ENCODE measurements at regions not wholly inside any gene's neighbourhood (a gene's known extent, or its start where the extent isn't known, plus 50 kb on each side); places are given as distances from the start of the nearest gene placed in this dataset.
"Not testable (repeated sequence)": the region's sequence is repeated elsewhere in the genome, so short reads cannot be mapped to it uniquely, and the experiment has no call there.

DNA sequence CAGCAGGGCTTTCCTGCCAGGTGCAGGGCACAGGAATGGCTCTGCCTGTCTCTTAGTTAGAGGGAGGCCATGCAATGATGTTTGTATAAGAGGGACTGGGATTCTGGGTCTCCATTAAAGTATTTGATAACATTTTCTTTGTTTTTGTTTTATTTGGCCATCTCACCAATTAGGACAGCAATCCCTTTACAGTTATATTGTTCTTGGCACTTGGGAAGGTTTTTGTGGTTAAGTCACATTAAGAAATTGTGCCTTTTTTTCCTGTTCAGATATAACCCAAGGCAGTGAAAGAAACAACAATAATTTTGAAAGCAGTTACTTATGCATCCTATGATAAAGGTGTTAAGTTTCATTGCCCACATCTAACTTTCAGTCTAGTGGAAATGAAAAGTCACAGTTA lies 237.4 kb upstream of the PRSS58 start:
- not testable (repeated sequence) for DNase-seq

DNA sequence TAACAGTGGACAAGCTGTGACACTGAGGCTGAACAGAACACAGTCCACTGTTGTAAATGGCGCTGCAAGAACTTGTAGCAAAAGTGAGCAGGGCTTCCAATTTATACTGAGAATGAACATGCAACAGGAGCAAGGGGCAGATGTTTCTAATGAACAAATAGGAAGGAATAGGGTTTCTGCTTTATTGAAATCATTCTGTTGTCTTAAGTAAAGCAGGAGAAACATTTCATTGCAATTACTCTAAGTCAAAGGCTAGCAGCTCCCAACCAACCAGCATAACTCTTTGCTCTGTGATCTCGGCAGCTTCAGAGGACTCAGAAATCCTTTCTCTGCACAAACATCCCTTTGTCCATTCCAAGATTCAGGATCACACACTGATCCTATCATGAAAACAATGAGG lies 236.2 kb upstream of the PRSS58 start:
- DNase-seq: no peak

DNA sequence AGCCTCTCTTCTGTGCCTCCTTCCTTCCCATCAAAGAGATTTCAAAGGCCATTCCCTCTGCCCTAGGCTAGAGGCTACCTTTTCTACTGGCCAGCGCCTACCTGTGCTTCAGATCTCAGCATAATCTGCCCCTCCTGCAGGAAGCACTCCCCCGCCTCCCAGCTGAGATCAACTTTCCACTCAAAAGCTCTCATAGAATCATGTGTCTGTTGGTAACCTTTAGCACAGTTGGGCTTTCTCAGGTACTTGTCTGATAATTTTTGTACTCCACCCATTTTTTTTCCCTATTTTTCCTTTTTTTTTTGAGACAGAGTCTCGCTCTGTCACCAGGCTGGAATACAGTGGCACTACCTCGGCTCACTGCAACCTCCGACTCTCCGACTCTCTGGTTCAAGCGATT lies 231.0 kb upstream of the PRSS58 start:
- DNase-seq: no peak

DNA sequence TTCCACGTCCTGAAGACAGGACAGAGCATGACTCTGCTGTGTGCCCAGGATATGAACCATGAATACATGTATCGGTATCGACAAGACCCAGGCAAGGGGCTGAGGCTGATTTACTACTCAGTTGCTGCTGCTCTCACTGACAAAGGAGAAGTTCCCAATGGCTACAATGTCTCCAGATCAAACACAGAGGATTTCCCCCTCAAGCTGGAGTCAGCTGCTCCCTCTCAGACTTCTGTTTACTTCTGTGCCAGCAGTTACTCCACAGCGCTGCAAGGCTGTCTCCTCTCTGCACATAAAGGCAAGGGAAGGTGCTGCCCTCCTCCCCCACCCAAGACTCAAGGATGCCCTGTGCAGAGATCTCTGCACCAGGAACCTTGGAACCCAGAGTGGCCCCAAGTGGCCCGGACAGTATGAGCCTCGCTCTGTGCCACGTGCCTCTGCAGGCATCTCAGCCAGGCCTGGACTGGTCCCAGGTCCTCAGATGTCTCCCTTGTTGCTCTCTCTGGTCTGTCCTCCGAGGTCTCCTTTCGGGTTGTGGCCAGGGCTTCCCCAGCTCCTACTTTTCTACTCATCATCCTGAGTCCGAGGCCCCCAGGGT lies 230.3 kb upstream of the PRSS58 start:
- no peak for DNase-seq

DNA sequence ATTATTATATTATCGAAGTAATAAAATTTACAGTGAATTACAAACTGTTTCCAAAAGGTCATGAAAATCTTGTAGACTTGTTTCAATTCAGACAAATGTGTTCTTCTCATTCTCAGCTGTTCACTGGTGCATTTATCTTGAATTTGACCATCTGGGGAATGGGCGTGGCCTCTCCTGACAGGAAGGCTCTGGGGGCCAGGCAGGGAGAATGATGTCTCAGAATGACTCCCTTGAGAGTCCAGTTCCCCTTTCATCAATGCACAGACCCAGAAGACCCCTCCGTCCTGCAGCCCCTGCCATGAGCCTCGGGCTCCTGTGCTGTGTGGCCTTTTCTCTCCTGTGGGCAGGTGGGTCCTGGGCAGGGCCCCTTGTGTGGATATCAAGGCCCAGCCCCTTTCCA lies 229.7 kb upstream of the PRSS58 start:
- not testable (repeated sequence) for DNase-seq

DNA sequence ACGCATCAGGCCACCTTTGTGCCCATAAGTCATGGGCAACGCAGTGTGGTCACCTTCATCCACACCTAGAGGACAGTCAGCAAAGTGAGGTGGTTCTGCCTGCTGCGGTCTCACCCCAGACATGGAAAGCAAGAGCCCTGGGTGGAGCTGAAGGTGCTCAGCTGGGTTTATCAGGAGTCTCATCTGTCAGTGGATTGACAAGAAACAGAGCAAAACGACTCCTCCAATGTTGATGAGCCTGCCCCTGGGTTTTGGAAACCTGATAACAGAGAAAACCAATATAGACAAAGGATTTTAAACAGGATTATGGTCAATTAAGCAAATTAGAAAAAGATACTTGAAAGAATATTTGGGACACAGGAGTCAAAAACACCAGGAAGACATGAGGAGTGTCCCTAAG lies 229.3 kb upstream of the PRSS58 start:
- no peak for DNase-seq

DNA sequence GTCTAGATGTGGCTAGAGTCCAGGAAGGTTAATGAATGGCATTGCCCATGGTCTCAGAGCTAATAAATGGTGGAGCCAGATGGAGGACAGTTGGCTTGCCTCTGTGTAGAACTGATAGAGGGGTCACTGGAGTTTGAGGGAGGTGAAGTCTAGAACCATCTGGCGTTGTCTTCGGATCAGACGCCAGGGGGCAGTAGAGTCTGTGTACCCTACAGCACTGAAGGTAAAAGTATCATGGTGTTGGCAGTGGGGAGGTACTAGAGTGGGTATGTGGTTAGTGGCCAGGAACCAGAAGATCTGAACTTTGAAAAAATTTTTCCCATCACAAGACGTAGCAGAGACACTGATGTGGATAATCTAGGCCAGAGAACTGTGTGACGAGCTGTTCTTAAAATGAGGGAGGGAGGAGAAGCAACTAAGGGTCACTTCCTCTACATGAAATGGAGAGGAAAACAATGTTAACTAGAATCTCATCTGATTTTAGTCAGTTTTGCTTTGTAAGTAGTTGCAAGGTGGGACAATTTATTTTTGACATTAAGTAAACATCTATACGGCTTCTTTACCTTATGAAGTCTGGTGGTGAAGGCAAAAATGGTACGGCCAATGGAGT lies 227.9 kb upstream of the PRSS58 start:
- DNase-seq: no peak

DNA sequence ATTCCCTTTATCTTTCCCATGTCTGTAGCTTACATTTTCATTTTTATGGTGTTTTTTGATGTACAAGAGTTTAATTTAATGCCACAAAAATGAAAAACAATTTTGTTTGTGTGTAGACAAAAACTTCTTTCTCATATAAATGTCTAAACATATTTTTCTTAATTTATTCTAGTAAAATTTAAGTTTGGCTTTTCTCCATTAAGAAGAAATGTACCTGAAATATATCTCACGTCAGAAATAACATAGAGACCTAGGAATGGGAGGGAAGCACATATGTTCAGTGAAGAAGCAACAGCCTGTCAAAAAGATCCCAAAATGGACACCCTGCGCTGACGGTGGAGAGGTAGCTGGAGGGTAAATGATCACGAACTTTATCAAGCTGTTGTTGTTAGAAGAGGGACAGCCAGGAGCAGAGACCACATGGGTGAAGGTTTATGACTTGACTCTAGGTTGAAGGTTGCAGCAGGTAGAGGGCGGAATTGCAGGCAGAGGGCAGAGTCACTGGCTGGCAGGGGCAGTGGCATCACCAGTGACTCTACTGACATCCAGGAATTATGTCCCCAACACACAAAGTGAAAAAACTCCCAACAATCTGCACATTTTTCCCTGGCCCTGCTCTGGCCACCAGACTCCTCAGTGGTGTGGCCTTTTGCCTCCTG lies 225.9 kb upstream of the PRSS58 start:
- DNase-seq: no peak

DNA sequence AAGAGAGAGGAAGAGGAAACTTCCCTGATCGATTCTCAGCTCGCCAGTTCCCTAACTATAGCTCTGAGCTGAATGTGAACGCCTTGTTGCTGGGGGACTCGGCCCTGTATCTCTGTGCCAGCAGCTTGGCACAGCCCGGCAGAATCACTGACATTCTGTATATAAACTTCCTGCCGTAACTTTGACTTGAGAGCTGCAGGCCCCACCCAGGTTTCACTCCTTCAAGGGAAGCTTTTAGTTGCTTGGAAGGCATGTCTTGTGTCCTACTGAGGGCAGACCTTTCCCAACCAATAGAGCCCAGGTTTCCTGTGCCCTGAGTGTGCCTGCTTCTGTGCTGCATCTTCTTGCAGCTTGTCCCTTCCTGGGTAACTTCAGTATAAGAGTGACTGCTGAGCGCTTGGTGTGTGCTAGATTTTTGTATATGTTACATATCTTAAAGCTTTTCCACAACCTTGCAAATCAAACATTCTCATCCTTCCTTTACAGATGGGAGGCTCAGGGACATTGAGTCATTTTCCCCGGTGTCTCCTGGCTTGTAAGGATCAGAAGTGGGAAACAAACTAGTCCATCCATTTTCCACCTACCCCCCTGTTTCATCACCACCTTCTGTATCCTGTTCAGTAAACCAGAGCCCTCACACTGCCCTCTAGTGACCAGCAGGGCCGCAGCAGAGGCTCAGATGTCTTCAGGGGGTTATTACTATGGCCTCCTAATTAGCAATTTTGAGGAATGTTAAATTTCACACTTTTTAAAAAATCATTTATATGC lies 225.2 kb upstream of the PRSS58 start:
- peak; percentile 39 for DNase-seq

DNA sequence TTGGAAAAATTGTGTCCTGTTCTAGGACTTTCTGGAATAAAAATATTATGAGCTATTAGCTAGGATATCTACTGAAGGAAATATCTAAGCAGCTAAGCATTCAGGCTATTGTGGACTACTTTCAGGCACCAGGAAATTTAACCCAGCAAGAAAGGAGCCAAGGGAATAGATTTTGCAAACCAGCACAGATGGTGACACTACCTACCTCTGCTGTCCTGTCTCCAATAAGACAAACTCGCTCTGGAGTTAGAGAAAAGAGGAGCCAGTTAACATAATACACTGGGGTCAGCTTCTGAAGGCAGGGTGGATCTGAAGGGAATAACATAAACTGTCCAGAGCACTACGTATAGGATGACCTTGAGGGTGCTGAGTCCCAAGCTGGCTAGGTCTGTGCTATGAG lies 223.7 kb upstream of the PRSS58 start:
- DNase-seq: no peak

DNA sequence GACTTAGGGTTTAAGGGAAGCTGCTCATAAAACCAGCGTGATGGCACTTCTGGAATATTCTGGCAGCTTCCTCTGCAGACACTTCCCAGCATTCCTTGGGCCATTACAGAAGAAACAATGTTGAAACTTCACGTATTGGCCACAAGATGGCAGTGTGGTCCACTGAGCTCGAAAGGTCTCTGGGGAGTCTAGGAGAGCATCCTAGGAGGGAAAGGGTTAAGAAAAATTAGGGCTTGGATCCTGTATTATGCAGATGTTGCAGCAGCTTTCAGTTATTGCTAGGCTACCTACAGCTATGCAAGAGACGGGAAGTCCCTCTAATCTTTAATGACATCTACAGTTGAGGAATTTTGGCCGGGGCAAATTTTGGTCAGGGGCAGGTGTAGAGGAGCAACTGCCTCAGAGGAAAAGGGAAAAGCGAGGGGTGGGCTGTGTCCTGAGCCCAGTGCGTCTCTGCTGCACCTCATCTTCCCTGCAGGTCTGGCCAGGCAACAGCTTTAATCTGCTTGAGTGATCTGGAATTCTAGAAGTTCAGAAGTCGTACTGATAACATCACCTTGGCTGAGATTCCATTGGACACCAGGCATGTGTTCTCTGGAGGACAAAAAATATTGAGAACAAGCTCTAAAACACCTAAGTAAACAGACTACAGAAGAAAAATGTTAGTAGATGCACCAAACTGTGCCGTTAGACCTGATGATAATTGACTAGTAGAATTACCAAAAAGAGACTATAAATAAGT lies 220.8 kb upstream of the PRSS58 start:
- DNase-seq: no peak

DNA sequence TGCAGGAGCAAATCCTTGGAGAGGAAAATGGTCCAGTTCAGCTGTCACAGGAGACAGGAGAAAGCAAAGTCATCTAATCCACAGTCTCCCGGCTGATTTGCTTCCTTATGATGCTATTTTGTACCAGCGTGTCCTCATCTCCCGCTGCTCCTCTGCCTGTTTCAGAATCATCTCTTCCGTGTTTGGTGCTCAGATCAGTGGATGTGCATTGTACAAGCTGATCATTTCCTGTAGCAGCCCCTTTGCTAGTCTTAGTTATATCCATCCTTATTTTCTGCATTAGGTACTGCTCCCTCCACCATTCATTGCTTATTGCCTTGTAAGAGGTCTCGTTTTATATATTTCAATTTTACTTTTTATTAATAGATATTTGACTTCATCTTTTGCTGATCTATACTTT lies 219.9 kb upstream of the PRSS58 start:
- DNase-seq: not testable (repeated sequence)

DNA sequence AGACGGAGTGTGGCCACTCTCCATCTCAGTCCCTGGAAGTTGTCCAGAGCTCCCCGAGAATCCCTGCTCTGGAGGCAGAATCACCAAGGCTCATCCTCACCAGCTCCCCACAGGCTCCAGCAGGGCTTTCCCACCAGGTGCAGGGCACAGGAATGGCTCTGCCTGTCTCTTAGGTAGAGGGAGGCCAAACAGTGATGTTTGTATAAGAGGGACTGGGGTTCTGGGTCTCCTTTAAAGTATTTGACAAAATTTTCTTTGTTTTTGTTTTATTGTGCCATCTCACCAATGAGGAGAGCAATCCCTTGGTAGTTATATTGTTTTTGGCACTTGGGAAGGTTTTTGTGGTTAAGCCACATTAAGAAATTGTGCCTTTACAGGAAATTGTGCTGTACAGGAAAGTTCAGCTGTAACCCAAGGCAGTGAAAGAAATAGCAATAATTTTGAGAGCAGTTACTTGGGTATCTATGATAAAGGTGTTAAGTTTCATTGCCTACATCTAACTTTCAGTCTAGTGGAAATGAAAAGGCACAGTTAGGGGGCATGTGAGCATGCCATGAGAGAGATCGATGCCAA lies 219.3 kb upstream of the PRSS58 start:
- DNase-seq: no peak

DNA sequence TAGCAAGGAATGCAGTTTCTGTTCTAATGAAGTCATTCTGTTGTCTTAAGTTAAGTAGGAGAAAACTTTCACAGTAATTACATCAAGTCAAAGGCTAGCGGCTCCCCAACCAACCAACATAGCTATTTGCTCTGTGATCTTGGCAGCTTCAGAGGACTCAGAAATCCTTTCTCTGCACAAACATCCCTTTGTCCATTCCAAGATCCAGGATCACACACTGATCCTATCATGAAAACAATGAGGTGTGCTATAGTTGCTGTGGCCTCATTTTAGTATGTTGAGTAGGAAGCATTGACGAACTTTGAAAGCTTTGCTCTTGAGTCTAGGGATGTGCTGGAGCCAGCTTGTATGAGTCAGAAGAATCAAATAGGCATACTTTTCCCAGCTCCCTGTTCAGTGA lies 218.2 kb upstream of the PRSS58 start:
- DNase-seq: no peak

DNA sequence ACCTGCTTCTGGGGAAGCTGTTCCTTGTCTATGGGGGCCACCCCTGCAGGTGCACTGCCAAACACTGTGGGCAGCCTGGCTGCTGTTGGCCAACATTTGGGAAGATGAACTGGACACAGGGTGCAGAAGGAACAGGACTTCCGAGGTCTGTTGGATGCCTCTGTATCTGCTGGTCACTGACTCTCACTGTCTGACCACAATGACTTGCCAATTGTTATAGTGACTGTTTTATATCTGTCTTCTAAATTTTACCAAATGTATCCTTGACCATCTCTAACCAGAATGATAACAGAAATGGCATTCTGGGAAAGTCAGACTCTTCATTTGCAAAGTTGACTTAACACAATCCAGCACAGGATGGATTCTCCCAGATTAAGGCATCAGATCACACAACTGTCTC lies 214.0 kb upstream of the PRSS58 start:
- no peak for DNase-seq

DNA sequence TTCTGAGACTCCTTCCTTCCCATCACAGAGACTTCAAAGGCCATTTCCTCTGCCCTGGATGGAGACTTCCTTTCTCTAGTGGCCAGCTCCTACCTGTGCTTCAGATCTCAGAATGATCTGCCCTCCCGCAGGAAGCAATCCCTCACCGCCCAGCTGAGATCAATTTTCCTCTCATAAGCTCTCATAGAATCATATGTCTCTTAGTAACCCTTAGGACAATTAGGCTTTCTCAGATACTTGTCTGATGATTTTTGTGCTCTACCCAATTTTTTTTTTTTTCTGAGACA lies 212.6 kb upstream of the PRSS58 start:
- no peak for DNase-seq

DNA sequence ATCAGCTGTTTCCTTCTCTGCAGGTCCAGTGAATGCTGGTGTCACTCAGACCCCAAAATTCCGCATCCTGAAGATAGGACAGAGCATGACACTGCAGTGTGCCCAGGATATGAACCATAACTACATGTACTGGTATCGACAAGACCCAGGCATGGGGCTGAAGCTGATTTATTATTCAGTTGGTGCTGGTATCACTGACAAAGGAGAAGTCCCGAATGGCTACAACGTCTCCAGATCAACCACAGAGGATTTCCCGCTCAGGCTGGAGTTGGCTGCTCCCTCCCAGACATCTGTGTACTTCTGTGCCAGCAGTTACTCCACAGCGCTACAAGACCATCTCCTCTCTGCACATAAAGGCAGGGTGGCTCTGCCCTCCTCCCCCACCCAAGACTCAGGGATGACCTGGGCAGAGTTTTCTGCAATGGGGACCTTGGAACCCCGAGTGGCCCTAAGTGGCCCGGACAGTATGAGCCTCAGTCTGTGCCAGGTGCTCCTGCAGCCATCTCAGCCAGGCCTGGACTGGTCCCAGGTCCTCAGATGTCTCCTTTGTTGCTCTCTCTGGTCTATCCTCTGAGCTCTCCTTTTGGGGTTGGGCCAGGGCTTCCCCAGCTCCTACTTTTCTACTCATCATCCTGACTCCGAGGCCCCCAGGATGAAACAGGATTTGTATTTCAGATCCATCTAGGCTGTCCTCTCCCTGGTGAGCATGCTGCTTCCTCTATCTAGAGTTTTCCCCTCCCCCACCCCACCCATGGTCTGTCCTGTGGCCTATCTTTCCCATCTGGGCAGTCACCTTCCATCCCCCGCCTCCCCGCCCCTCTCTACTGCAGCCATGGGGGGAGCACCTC lies 212.1 kb upstream of the PRSS58 start:
- no peak for DNase-seq

DNA sequence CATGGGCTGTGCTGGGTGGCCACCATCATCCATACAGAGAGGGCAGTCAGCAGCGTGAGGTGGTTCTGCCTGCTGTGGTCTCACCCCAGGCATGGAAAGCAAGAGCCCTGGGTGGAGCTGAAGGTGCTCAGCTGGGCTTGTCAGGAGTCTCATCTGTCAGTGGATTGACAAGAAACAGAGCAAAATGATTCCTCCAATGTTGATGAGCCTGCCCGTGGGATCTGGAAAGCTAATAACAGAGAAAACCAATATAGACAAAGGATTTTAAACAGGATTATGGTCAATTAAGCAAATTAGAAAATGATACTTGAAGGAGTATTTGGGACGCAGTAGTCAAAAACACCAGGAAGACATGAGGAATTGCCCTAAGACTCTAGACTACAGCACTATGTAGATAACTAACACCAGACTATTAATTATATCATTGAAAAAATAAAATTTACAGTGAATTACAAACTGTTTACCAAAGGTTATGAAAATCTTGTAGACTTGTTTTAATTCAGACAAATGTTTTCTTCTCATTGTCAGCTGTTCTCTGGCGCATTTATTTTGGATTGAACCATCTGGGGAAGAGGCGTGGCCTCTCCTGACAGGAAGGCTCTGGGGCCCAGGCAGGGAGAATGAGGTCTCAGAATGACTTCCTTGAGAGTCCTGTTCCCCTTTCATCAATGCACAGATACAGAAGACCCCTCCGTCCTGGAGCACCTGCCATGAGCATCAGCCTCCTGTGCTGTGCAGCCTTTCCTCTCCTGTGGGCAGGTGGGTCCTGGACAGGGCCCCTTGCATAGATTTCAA lies 211.2 kb upstream of the PRSS58 start:
- no peak for DNase-seq

DNA sequence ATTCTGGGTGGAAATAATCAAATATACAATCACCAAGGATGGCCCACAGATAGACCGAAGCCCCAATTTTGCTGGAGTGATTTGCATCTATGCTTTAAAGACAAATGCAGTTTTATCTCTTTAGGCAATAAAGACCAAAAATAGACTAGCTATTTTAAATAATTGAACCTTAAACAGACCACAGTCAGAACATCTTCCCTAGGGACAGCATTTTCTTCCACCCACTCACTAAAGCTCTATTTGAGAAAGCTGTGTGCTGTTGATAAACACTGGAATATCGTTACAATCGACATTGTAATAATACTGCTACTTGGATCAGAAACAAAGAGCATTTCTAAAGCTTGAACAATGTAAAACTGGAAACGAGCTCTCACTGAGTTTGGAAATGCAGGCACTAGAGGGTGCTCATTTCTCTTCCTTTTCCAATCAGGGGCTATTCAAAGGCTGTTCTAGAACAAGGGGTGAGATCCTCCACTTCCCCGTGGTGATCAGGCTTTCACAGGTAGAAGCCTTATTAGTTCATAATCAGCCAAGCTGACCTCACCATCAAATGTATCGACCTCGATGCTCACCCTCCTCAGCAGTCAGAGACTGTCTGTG lies 209.3 kb upstream of the PRSS58 start:
- DNase-seq: not testable (repeated sequence)

DNA sequence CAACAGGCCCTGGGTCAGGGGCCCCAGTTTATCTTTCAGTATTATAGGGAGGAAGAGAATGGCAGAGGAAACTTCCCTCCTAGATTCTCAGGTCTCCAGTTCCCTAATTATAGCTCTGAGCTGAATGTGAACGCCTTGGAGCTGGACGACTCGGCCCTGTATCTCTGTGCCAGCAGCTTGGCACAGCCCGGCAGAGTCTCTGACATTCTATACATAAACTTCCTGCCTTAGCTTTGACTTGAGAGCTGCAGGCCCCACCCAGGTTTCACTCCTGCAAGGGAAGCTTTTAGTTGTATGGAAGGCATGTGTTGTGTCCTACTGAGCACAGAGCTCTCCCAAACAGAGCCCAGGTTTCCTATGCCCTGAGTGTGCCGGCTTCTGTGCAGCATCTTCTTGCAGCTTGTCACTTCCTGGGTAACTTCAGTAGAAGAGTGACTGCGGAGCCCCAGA lies 205.6 kb upstream of the PRSS58 start:
- DNase-seq: no peak

DNA sequence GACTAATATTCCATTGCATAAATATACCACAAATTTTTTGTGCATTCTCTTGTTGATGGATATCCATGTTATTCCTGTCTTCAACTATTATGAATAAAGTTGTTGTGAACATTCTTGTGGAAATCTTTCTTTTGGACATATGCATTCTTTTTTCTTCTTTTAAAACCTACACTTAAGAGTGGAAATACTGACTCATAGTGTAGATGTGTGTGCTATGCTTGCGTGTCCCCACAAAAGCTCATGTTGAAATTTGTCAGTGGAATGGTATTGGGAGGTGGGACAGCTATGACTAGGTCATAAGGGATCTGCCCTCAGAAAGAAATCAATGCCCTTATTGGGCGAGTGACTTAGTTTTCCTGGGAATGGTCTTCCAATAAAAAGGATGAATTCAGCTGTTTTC lies 203.6 kb upstream of the PRSS58 start:
- no peak for DNase-seq

All from NK-92 treated with Interleukin-12 subunit alpha and Interleukin-12 subunit beta, amount 100 ng/mL, for 24 hours (cell line).